ENCODE measurements at regions not wholly inside any gene's neighbourhood (a gene's known extent, or its start where the extent isn't known, plus 50 kb on each side); places are given as distances from the start of the nearest gene placed in this dataset.
"Not testable (repeated sequence)": the region's sequence is repeated elsewhere in the genome, so short reads cannot be mapped to it uniquely, and the experiment has no call there.

DNA sequence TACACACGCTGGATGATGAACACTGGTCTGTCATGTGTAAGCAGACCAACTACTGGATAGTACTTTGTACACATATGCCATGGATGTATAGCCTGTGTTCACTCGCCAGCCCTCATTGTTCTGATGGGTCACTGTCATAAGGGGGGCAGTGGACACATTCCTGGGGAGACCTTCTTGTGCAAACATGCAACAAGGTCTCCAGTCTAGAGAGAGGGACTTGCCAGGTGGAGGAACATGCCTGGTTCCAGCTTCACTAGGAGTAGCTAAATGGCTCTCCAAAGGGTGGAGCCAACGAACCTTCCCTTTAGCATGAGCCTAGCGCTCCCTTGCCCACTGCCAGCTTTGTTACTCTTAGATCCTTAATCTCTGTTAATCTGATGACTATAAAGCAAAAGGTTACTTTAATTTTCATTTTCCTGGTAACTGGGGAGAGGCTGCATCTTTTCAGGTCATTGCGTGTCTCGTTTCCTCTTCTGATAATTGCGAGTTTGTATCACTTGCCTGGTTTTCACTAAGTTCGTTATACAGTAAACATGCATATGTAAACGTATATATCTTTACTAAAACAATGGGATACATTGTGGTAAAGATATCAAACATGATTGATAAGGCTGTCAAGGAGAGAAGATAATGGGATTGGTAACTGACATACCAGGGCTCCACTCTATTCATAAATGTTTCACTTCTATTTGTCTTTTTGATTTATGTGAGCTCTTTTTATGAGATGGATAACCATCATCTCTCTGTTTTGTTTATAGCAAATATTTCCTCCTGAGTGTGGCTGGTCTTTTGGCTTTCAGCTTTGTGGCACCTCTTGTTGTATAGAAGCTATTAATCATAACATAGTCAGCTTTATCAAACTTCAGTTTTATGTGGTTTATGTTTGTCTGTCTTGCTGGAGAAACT, 235.2 kb upstream of the SGCG start:
- Histone ChIP-seq H3K4me3 (no peak overlapping the region), H3K27ac (no peak overlapping the region), H3K36me3 (no peaks in the 10 kb centered on the region), H3K4me1 (no peaks in the 10 kb centered on the region), H3K27me3 (no peaks in the 10 kb centered on the region), H3K9me3 (no peaks in the 10 kb centered on the region)
- TF ChIP-seq, protein P1, sequence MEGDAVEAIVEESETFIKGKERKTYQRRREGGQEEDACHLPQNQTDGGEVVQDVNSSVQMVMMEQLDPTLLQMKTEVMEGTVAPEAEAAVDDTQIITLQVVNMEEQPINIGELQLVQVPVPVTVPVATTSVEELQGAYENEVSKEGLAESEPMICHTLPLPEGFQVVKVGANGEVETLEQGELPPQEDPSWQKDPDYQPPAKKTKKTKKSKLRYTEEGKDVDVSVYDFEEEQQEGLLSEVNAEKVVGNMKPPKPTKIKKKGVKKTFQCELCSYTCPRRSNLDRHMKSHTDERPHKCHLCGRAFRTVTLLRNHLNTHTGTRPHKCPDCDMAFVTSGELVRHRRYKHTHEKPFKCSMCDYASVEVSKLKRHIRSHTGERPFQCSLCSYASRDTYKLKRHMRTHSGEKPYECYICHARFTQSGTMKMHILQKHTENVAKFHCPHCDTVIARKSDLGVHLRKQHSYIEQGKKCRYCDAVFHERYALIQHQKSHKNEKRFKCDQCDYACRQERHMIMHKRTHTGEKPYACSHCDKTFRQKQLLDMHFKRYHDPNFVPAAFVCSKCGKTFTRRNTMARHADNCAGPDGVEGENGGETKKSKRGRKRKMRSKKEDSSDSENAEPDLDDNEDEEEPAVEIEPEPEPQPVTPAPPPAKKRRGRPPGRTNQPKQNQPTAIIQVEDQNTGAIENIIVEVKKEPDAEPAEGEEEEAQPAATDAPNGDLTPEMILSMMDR (IDR thresholded peaks at IDR 0.05): no peak
- no peak for TF ChIP-seq POLR2A (IDR thresholded peaks at IDR 0.05)
- no peak for DNase-seq

DNA sequence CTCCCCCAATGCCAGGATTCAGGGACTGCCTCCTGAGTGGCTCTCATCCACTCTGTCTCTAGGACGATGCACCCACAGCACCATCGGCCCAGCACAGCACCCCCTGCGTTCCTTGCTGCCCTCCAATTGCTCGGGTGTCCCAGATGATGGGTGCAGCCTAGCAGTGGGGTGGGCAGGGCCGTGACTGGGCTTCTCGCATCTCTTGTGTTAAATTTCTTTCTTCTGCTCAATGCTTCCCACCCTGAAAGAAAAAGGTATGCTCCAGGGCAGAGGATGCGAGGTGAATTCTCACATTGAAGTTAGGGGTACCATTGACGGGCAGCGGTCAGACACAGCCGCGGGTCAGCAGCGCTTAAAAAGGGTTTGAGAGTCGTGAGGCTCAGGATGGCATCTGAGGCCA, 232.4 kb upstream of the SGCG start:
- no peak overlapping the region for H3K4me3 ChIP-seq
- TF ChIP-seq, protein P1 (IDR thresholded peaks at IDR 0.05): no peak
- no peak for TF ChIP-seq POLR2A (IDR thresholded peaks at IDR 0.05)

DNA sequence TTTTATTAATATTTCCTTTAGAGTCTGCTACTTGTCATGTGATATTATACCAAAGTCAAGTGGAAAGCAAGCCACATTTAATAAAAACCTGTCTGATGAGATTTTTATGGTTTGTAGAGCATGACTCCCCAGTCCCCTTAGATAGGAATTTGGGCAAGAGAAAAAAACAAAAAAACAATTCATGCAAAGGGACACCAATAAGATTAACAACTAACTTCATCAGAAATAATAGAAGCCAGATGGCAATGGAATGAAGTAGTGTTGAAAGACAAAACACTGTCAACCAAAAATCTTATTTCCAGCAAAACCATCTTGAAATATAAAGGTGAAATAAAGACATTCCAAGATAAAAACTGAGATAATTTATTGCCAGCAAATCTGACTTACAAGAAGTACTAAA, 228.8 kb upstream of the SGCG start:
- not testable (repeated sequence) for H3K4me3 ChIP-seq, H3K9me3 ChIP-seq, DNase-seq, H3K4me1 ChIP-seq, H3K36me3 ChIP-seq, H3K27me3 ChIP-seq, H3K27ac ChIP-seq

More for the DNA sequence above, 232.4 kb upstream of the SGCG start:
- H3K27me3 ChIP-seq: no peaks in the 10 kb centered on the region
- no peaks in the 10 kb centered on the region for H3K4me1 ChIP-seq
- no peaks in the 10 kb centered on the region for H3K36me3 ChIP-seq
- no peak for DNase-seq
- H3K9me3 ChIP-seq: no peaks in the 10 kb centered on the region
- no peak overlapping the region for H3K27ac ChIP-seq

DNA sequence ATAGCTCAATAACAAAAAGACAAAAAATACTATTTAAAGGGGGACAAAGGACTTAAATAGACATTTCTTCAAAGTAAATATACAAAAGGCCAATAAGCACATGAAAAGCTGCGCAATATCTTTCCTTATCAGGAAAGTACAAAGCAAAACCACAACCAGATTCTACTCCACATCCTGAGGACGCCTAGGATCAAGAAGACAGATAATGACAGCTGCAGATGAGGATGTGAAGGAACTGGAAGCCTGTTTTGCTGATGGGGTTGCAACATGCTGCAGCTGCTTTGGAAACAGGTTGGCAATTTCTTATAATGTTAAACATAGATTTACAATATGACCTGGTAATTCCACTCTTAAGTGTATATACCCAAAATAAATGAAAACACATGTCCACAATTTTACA, 225.6 kb upstream of the SGCG start:
- not testable (repeated sequence) for H3K4me3 ChIP-seq, H3K36me3 ChIP-seq, H3K27ac ChIP-seq, DNase-seq, H3K4me1 ChIP-seq, H3K27me3 ChIP-seq, H3K9me3 ChIP-seq

DNA sequence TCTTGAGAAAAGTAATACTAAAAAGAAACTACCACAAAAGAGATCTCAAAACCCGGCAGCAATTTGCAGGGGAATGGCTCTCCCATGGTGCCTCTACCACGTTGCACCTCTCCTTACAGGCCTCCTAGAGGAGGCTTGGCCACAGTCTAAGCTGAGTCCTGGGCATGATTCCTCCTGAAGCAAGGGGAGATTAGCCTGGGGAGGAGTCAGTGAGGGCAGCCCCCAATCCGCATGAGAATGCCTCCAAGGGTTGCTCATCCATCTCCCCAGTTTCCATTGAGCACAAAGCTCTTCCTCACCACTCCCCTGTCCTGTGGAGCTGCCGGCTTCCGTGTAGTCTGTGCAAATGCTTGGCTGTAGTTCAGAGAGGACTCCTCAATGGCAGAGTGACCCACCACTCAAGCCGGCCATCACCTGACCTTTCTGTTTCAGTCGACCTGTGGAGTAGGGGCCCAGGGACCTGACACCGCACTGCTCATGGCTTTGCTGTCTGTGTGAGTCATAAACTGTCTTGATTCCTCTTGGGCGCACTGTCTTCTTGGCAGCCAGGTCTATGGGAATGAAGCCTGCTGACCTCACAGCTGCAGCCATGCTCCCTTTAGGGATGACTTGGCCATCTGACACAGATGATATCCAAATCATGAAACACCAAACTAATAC, 224.2 kb upstream of the SGCG start:
- H3K27me3 ChIP-seq, H3K36me3 ChIP-seq, DNase-seq, H3K4me1 ChIP-seq, H3K9me3 ChIP-seq, H3K4me3 ChIP-seq, H3K27ac ChIP-seq: not testable (repeated sequence)

DNA sequence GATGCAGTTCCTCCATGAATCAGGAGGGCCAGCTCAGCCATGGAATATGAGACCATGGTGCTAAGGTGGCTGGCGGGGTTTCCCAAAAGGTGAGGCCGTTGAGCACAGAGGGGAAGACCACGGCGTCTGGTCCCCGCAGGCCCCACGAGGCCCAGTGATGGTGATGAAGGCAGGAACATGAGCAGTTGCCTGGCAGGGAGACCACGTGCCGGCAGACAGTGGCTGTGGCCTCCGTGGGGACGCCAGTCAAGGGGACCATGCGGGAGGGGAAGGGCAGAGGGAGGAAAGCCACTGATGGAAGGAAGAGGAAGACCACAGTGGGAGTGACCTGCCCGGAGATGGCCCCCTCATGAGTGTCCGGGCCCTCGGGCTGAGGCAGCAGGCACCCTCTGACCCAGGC, 220.9 kb upstream of the SGCG start:
- H3K27ac ChIP-seq, DNase-seq, H3K36me3 ChIP-seq, H3K27me3 ChIP-seq, H3K4me3 ChIP-seq, H3K9me3 ChIP-seq, H3K4me1 ChIP-seq: not testable (repeated sequence)

DNA sequence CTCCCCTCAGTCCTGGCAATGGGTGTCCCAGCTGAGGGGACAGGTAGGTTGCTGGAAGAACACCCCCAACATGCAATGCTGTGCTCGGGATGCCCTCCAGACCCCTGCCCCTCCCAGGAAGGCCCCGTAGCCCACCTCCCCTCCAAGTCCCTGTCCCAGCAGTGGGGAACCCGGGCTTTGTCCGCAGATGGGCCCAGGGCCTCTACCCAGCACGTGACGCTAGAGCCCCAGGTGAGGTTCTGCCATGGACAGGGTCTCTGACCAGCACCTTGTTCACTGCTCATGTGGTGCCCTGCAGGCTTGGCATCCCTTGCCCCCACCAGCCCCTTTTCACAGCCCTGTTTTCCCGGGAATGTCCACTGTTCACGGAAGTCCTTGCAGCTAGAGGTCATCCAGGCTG, 220.0 kb upstream of the SGCG start:
- H3K4me3 ChIP-seq: no peak overlapping the region
- no peaks in the 10 kb centered on the region for H3K27me3 ChIP-seq
- no peak overlapping the region for H3K27ac ChIP-seq
- H3K36me3 ChIP-seq: no peaks in the 10 kb centered on the region
- H3K4me1 ChIP-seq: no peaks in the 10 kb centered on the region
- no peaks in the 10 kb centered on the region for H3K9me3 ChIP-seq
- TF ChIP-seq POLR2A (IDR thresholded peaks at IDR 0.05): no peak
- TF ChIP-seq, protein P1 (IDR thresholded peaks at IDR 0.05): no peak
- DNase-seq: no peak

DNA sequence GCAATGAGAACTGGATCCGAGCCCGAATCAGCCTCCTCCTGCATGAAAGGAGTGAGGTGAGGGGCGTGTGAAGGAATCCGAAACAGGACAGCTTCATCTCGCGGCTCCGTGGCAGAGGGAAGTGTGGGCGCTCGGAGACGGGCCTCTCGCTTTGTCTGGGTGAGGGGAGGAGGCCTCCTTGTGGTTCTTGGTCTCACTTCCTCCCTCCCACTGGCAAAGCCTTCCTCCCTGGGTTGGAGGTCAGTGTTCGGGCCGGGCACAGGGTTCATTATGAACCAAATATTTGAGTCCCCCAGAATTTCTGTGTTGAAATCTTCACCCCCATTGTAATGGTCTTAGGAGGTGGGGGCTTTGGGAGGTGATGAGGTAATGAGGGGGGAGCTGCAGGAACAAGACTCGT, 219.4 kb upstream of the SGCG start:
- H3K4me3 ChIP-seq, H3K36me3 ChIP-seq, H3K4me1 ChIP-seq, H3K27me3 ChIP-seq, DNase-seq, H3K9me3 ChIP-seq, H3K27ac ChIP-seq: not testable (repeated sequence)
